Heart right ventricle (tissue), 16 donors: ENCODE measurements at regions not wholly inside any gene's neighbourhood (a gene's known extent, or its start where the extent isn't known, plus 50 kb on each side); places are given as distances from the start of the nearest gene placed in this dataset.
"Not testable (repeated sequence)": the region's sequence is repeated elsewhere in the genome, so short reads cannot be mapped to it uniquely, and the experiment has no call there.

ENCODE experiments used
- ATAC-seq, 8 donors: fragments of 200-7000 bp; cut with Tn5 transposase; one replicate each; pipeline ENCODE4 v1.9.1; 2020; ENCODE audit warnings: mild to moderate bottlenecking in 8 of 8, moderate library complexity in 8 of 8, moderate number of reproducible peaks in 1 of 8
- DNase-seq, 2 donors: peaks; one replicate each; pipeline ENCODE4 v3.0.0-alpha.2; 2020
- H3K27ac ChIP-seq, 10 donors: fragments of 200-600 bp; sonication (generic) in 2 of 10; one replicate each; pipeline versions ENCODE4 v1.5.0 to v1.8.0; 2020 to 2022; ENCODE audit warnings: mild to moderate bottlenecking in 3 of 10
- H3K27me3 ChIP-seq, 7 donors: fragments of 200-600 bp; one replicate each; pipeline ENCODE4 v1.8.0; 2021 to 2022; ENCODE audit warnings: mild to moderate bottlenecking in 2 of 7
- H3K36me3 ChIP-seq, 9 donors: fragments of 200-600 bp; sonication (generic) in 1 of 9; one replicate each; pipeline versions ENCODE4 v1.5.0 to v1.8.0; 2020 to 2022; ENCODE audit warnings: mild to moderate bottlenecking in 2 of 9
- H3K4me1 ChIP-seq, 9 donors: fragments of 200-600 bp; sonication (generic) in 1 of 9; one replicate each; pipeline versions ENCODE4 v1.5.0 to v1.8.0; 2020 to 2022; ENCODE audit warnings: mild to moderate bottlenecking in 4 of 9
- H3K4me3 ChIP-seq, 10 donors: fragments of 200-600 bp; sonication (generic) in 2 of 10; one replicate each; pipeline versions ENCODE4 v1.5.0 to v1.8.0; 2020 to 2022; ENCODE audit warnings: mild to moderate bottlenecking in 7 of 10, moderate library complexity in 2 of 10
- H3K9me3 ChIP-seq, 11 donors: fragments of 200-600 bp in 10 of 11; sonication (generic) in 2 of 11; one replicate each; pipeline versions ENCODE4 v1.5.0 to v1.8.0; 2013 to 2022; ENCODE audit warnings: mild to moderate bottlenecking in 2 of 11, control low read depth in 1 of 11, moderate library complexity in 1 of 11
- CTCF ChIP-seq, 9 donors: fragments of 200-600 bp; sonication (generic) in 2 of 9; IDR thresholded peaks; one replicate each; pipeline versions ENCODE4 v1.5.0 to v1.8.0; 2021 to 2022; ENCODE audit warnings: antibody characterized with exemption in 9 of 9, mild to moderate bottlenecking in 5 of 9, moderate library complexity in 1 of 9
- WGBS, 2 donors: extraction: QIAGEN DNeasy Blood & Tissue Kit; methylation state at CpG; one replicate each; pipeline ENCODE4 v1.1.7; 2013; ENCODE audit warnings: inconsistent platforms in 1 of 2; 5-methylcytosine and 5-hydroxymethylcytosine counted together
- intact Hi-C, 10 donors: fragments of 100-400 bp; cut with DNase I; formaldehyde crosslinking; loops; one replicate each; pipeline versions ENCODE4 v1.11.1 to v1.14.2; 2022
- donor health status: Arrhythmogenic right ventricular cardiomyopathy.
- donor health status: ischemic (EF 13 %, LVEDD 7.1; RV severe dilation, severe dysfunction).
- donor health status: healthy with polysubstance abuse.
- donor health status: DM: no; HTN: yes; CAD: no.
- donor health status: DM: no; HTN: no; CAD: no.
- donor health status: ischemic (EF 25% LVEDD 6.9; RV normal size, moderate dysfunction).
- donor health status: ischemic (EF 25% LVEDD 5.7; RV mildly dilated, moderate dysfunction).
- donor health status: healthy.
- donor health status: DM: yes; HTN: yes; CAD: no.
- donor health status: Ischemic cardiomyopathy.
- donor health status: ischemic (EF 35%, LVEDD 5.7; RV mildly dilated, moderate dysfunction).
- donor health status: nonischemic (EF 11% LVEDD 7.7; RV severe dilation, severe dysfunction).
- donor health status: DM: yes; HTN: yes; CAD: no.
- donor health status: PGD.
- donor health status: ischemic (EF 29% LVEDD 5.4; RV normal size, mild dysfunction).
- donor health status: nonischemic (EF 23%, LVEDD 6.1; RV moderate dilation, normal function).

- H3K4me1 ChIP-seq = no peaks in the 10 kb centered on the region
- H3K36me3 ChIP-seq = no peaks in the 10 kb centered on the region
- H3K27ac ChIP-seq = no peak overlapping the region
- no peak for TF ChIP-seq CTCF (IDR thresholded peaks at IDR 0.05)
- peaks cover 0 to 25% (median 16%) of the 10 kb centered on the region in 7 donors for H3K27me3 ChIP-seq
- H3K9me3 ChIP-seq = peaks cover 0 to 29% (median 7%) of the 10 kb centered on the region in 11 donors
- WGBS, 2 donors = 76 to 80% methylated on average over 3 of the region's 3 CpGs
- no peak for ATAC-seq
- intact Hi-C loops = no loop called here
- H3K4me3 ChIP-seq = no peak overlapping the region
- DNase-seq = no peak
Observed at GRCh38 chr22:47865626-47866025, 1103.2 kb downstream of the TBC1D22A start.

GRCh38 chr22:47862394-47862793 lies 1099.9 kb downstream of the TBC1D22A start:
- H3K4me1 ChIP-seq = no peaks in the 10 kb centered on the region
- no peak overlapping the region for H3K27ac ChIP-seq
- H3K27me3 ChIP-seq = peaks cover 0 to 30% (median 19%) of the 10 kb centered on the region in 7 donors
- DNase-seq = no peak
- 82 to 87% methylated on average over 4 of the region's 4 CpGs for WGBS, 2 donors
- TF ChIP-seq CTCF (IDR thresholded peaks at IDR 0.05) = no peak
- ATAC-seq = no peak
- no peak overlapping the region for H3K4me3 ChIP-seq
- peaks cover 0 to 10% (median under 1%) of the 10 kb centered on the region in 11 donors for H3K9me3 ChIP-seq
- no peaks in the 10 kb centered on the region for H3K36me3 ChIP-seq
- intact Hi-C loops = no loop called here

GRCh38 chr22:47860907-47861306 lies 1098.5 kb downstream of the TBC1D22A start:
- Histone ChIP-seq H3K9me3 (peaks cover 0 to 10% (median 0%) of the 10 kb centered on the region in 11 donors), H3K27me3 (peaks cover 0 to 30% (median 19%) of the 10 kb centered on the region in 7 donors)
- H3K36me3 ChIP-seq, ATAC-seq, DNase-seq, H3K4me1 ChIP-seq, H3K27ac ChIP-seq, intact Hi-C loops, H3K4me3 ChIP-seq: not testable (repeated sequence)
- 84 to 86% methylated on average over 9 of the region's 9 CpGs for WGBS, 2 donors

GRCh38 chr22:47859881-47860525 lies 1097.6 kb downstream of the TBC1D22A start:
- DNase-seq (no peak), ATAC-seq (no peak)
- H3K4me1 ChIP-seq = no peaks in the 10 kb centered on the region
- H3K27me3 ChIP-seq = peaks cover 0 to 30% (median 19%) of the 10 kb centered on the region in 7 donors
- no peaks in the 10 kb centered on the region for H3K36me3 ChIP-seq
- intact Hi-C loops = no loop called here
- no peak overlapping the region for H3K4me3 ChIP-seq
- no peak for TF ChIP-seq CTCF (IDR thresholded peaks at IDR 0.05)
- no peak overlapping the region for H3K27ac ChIP-seq
- WGBS, 2 donors = 77 to 79% methylated on average over 7 of the region's 7 CpGs
- H3K9me3 ChIP-seq = peaks cover 0 to 7% (median 0%) of the 10 kb centered on the region in 11 donors

GRCh38 chr22:47858773-47859306 lies 1096.4 kb downstream of the TBC1D22A start:
- no peak for TF ChIP-seq CTCF (IDR thresholded peaks at IDR 0.05)
- Histone ChIP-seq H3K27me3 (peaks cover 0 to 30% (median 18%) of the 10 kb centered on the region in 7 donors), H3K9me3 (peaks cover 0 to 7% (median 0%) of the 10 kb centered on the region in 11 donors), H3K4me1 (no peaks in the 10 kb centered on the region), H3K36me3 (no peaks in the 10 kb centered on the region), H3K27ac (no peak overlapping the region), H3K4me3 (no peak overlapping the region)
- DNase-seq = no peak
- no peak for ATAC-seq
- intact Hi-C loops = no loop called here
